Trophoblast cell (in vitro differentiated cells and primary cell): ENCODE measurements at regions not wholly inside any gene's neighbourhood (a gene's known extent, or its start where the extent isn't known, plus 50 kb on each side); places are given as distances from the start of the nearest gene placed in this dataset.
"Not testable (repeated sequence)": the region's sequence is repeated elsewhere in the genome, so short reads cannot be mapped to it uniquely, and the experiment has no call there.

Experiments
- DNase-seq, 2 donors: peaks; one replicate each; pipeline ENCODE4 v3.0.0-alpha.2; 2016
- H2AFZ ChIP-seq: 2 replicates; pipeline ENCODE4 v1.6.1; 2013; ENCODE audit warnings: low read length, moderate library complexity, mild to moderate bottlenecking; ENCODE audit not compliant: insufficient read depth, poor library complexity
- H2AK5ac ChIP-seq: 2 replicates; pipeline ENCODE4 v1.6.1; 2013; ENCODE audit warnings: mild to moderate bottlenecking, low read length
- H2BK120ac ChIP-seq: 2 replicates; pipeline ENCODE4 v1.6.1; 2013; ENCODE audit warnings: low read length, mild to moderate bottlenecking, moderate library complexity; ENCODE audit not compliant: insufficient read depth, poor library complexity
- H2BK12ac ChIP-seq: 2 replicates; pipeline ENCODE4 v1.6.1; 2013; ENCODE audit warnings: mild to moderate bottlenecking, low read length, moderate library complexity
- H2BK5ac ChIP-seq: 2 replicates; pipeline ENCODE4 v1.6.1; 2013; ENCODE audit warnings: low read length, low read depth, moderate library complexity, mild to moderate bottlenecking; ENCODE audit not compliant: poor library complexity
- H3K14ac ChIP-seq: 2 replicates; pipeline ENCODE4 v1.6.1; 2013; ENCODE audit warnings: mild to moderate bottlenecking, low read length
- H3K18ac ChIP-seq: 2 replicates; pipeline ENCODE4 v1.6.1; 2013; ENCODE audit warnings: mild to moderate bottlenecking, low read length
- H3K23ac ChIP-seq: 2 replicates; pipeline ENCODE4 v1.6.1; 2013; ENCODE audit warnings: low read length
- H3K27ac ChIP-seq: 2 replicates; pipeline ENCODE4 v1.5.1; 2013; ENCODE audit warnings: low read depth, mild to moderate bottlenecking, inconsistent platforms, low read length, moderate library complexity
- H3K27me3 ChIP-seq: 2 replicates; pipeline ENCODE4 v1.6.1; 2013; ENCODE audit warnings: inconsistent platforms, mild to moderate bottlenecking, low read length, moderate library complexity; ENCODE audit not compliant: insufficient read depth
- H3K36me3 ChIP-seq, 2 experiments: 1 replicate in 1 of 2; 2 replicates in 1 of 2; pipeline ENCODE4 v1.6.1; 2013; ENCODE audit warnings: low read length in 2 of 2, mild to moderate bottlenecking in 2 of 2, moderate library complexity in 1 of 2; ENCODE audit not compliant: insufficient read depth in 2 of 2, control insufficient read depth in 1 of 2
- H3K4ac ChIP-seq: 2 replicates; pipeline ENCODE4 v1.6.1; 2013; ENCODE audit warnings: low read depth, mild to moderate bottlenecking, low read length, moderate library complexity
- H3K4me1 ChIP-seq, 2 experiments: 1 replicate in 1 of 2; 2 replicates in 1 of 2; pipeline ENCODE4 v1.6.1; 2013; ENCODE audit warnings: low read length in 2 of 2, mild to moderate bottlenecking in 2 of 2, moderate library complexity in 1 of 2; ENCODE audit not compliant: insufficient read depth in 2 of 2, control insufficient read depth in 1 of 2
- H3K4me2 ChIP-seq: 2 replicates; pipeline ENCODE4 v1.6.1; 2013; ENCODE audit warnings: inconsistent platforms, mild to moderate bottlenecking, low read length, moderate library complexity
- H3K4me3 ChIP-seq: 2 replicates; pipeline ENCODE4 v1.5.1; 2013; ENCODE audit warnings: mild to moderate bottlenecking, low read depth, low read length, inconsistent platforms
- H3K79me1 ChIP-seq: one replicate; pipeline ENCODE4 v1.6.1; 2013; ENCODE audit warnings: low read length
- H3K79me2 ChIP-seq: 2 replicates; pipeline ENCODE4 v1.6.1; 2013; ENCODE audit warnings: low read length, mild to moderate bottlenecking; ENCODE audit not compliant: control insufficient read depth, insufficient read depth, poor library complexity
- H3K9ac ChIP-seq: 2 replicates; pipeline ENCODE4 v1.6.1; 2013; ENCODE audit warnings: mild to moderate bottlenecking, low read length
- H3K9me3 ChIP-seq: 2 replicates; pipeline ENCODE4 v1.6.1; 2013; ENCODE audit warnings: low read depth, mild to moderate bottlenecking, control low read depth, inconsistent platforms, low read length; ENCODE audit not compliant: insufficient read depth
- H4K12ac ChIP-seq: 2 replicates; pipeline ENCODE4 v1.6.1; 2013; ENCODE audit warnings: low read depth, mild to moderate bottlenecking, low read length, moderate library complexity
- H4K8ac ChIP-seq: 2 replicates; pipeline ENCODE4 v1.6.1; 2013; ENCODE audit warnings: low read depth, mild to moderate bottlenecking, low read length, moderate library complexity
- H4K91ac ChIP-seq: one replicate; pipeline ENCODE4 v1.6.1; 2013; ENCODE audit warnings: low read depth, mild to moderate bottlenecking, low read length, moderate library complexity
- WGBS: extraction: QIAGEN DNeasy Blood & Tissue Kit; methylation state at CpG from one replicate; pipeline ENCODE4 v1.1.7; 2013; ENCODE audit warnings: missing lambda C conversion rate; ENCODE audit not compliant: insufficient read length, insufficient coverage; ENCODE audit errors: extremely low coverage; 5-methylcytosine and 5-hydroxymethylcytosine counted together

- Histone ChIP-seq H4K8ac (no peak overlapping the region), H3K4ac (no peak overlapping the region), H3K23ac (no peak overlapping the region), H3K36me3 (no peaks in the 10 kb centered on the region), H2BK12ac (no peak overlapping the region), H3K4me2 (no peak overlapping the region), H3K4me3 (no peak overlapping the region), H2AK5ac (no peak overlapping the region), H3K18ac (no peak overlapping the region), H2AFZ (no peak overlapping the region), H3K27ac (no peak overlapping the region), H4K91ac (no peak overlapping the region), H3K14ac (no peak overlapping the region), H3K9ac (no peak overlapping the region), H3K4me1 (peaks cover 0 to 3% of the 10 kb centered on the region in 2 experiments), H4K12ac (no peak overlapping the region), H3K27me3 (no peaks in the 10 kb centered on the region), H3K79me2 (no peaks in the 10 kb centered on the region), H3K9me3 (no peaks in the 10 kb centered on the region), H3K79me1 (no peaks in the 10 kb centered on the region), H2BK5ac (no peak overlapping the region), H2BK120ac (no peak overlapping the region)
- WGBS = no CpG with 5 or more reads among the region's 5 CpGs
- DNase-seq = no peak
Measured at GRCh38 chr12:96107236-96107635, 71.8 kb upstream of the LTA4H start.

- no peak overlapping the region for H4K8ac ChIP-seq
- no peaks in the 10 kb centered on the region for H3K79me1 ChIP-seq
- H2AFZ ChIP-seq = no peak overlapping the region
- no peaks in the 10 kb centered on the region for H3K36me3 ChIP-seq
- H3K27ac ChIP-seq = no peak overlapping the region
- no peak overlapping the region for H2BK5ac ChIP-seq
- no peak overlapping the region for H3K4me3 ChIP-seq
- H3K4ac ChIP-seq = no peak overlapping the region
- no peak overlapping the region for H3K18ac ChIP-seq
- H4K91ac ChIP-seq = no peak overlapping the region
- H4K12ac ChIP-seq = no peak overlapping the region
- no peak overlapping the region for H3K4me2 ChIP-seq
- H3K4me1 ChIP-seq = peaks cover 0 to 3% of the 10 kb centered on the region in 2 experiments
- no peak overlapping the region for H2BK12ac ChIP-seq
- H3K14ac ChIP-seq = no peak overlapping the region
- no peaks in the 10 kb centered on the region for H3K79me2 ChIP-seq
- H3K23ac ChIP-seq = no peak overlapping the region
- H2BK120ac ChIP-seq = no peak overlapping the region
- H3K9me3 ChIP-seq = no peaks in the 10 kb centered on the region
- H3K9ac ChIP-seq = no peak overlapping the region
- no peak overlapping the region for H2AK5ac ChIP-seq
- no peaks in the 10 kb centered on the region for H3K27me3 ChIP-seq
- no peak for DNase-seq
- WGBS = no CpG with 5 or more reads among the region's 11 CpGs
Measured at GRCh38 chr12:96108321-96108720, 72.9 kb upstream of the LTA4H start.

GRCh38 chr12:96108941-96109340 lies 73.6 kb upstream of the LTA4H start:
- H4K12ac ChIP-seq, H3K79me1 ChIP-seq, H3K9ac ChIP-seq, H2BK12ac ChIP-seq, H3K36me3 ChIP-seq, H3K18ac ChIP-seq, H3K14ac ChIP-seq, H3K4me1 ChIP-seq, H2BK120ac ChIP-seq, H3K4me2 ChIP-seq, H3K4me3 ChIP-seq, H3K4ac ChIP-seq, H2AFZ ChIP-seq, H2BK5ac ChIP-seq, H2AK5ac ChIP-seq, H3K23ac ChIP-seq, DNase-seq, H3K27ac ChIP-seq, H3K79me2 ChIP-seq, H4K8ac ChIP-seq, H3K27me3 ChIP-seq, H3K9me3 ChIP-seq, H4K91ac ChIP-seq: not testable (repeated sequence)
- WGBS = no CpG with 5 or more reads among the region's 31 CpGs

GRCh38 chr12:96112733-96113132 lies 77.3 kb upstream of the LTA4H start:
- Histone ChIP-seq H2AFZ (no peak overlapping the region), H2BK5ac (no peak overlapping the region), H3K23ac (no peak overlapping the region), H3K18ac (no peak overlapping the region), H3K4me2 (no peak overlapping the region), H3K27ac (no peak overlapping the region), H3K27me3 (no peaks in the 10 kb centered on the region), H3K9ac (no peak overlapping the region), H2AK5ac (no peak overlapping the region), H3K4ac (no peak overlapping the region), H2BK12ac (no peak overlapping the region), H3K9me3 (no peaks in the 10 kb centered on the region), H3K36me3 (no peaks in the 10 kb centered on the region), H3K79me2 (no peaks in the 10 kb centered on the region), H2BK120ac (no peak overlapping the region), H4K8ac (no peak overlapping the region), H3K4me3 (no peak overlapping the region), H3K4me1 (peaks cover 0 to 3% of the 10 kb centered on the region in 2 experiments), H3K79me1 (no peaks in the 10 kb centered on the region), H4K91ac (no peak overlapping the region), H3K14ac (no peak overlapping the region), H4K12ac (no peak overlapping the region)
- no CpG with 5 or more reads among the region's 5 CpGs for WGBS
- DNase-seq = no peak
